Breast epithelium (tissue), 4 donors: ENCODE measurements at regions not wholly inside any gene's neighbourhood (a gene's known extent, or its start where the extent isn't known, plus 50 kb on each side); places are given as distances from the start of the nearest gene placed in this dataset.
A peak's percentile ranks its signal among the peaks of the same experiment; 100 is the strongest.

Experiments used
- DNase-seq, 2 donors: peaks; one replicate each; pipeline ENCODE4 v3.0.0-alpha.2; 2019; ENCODE audit warnings: low spot score in 2 of 2
- H3K27ac ChIP-seq, 2 donors: fragments of 200-600 bp; sonication (generic) in 1 of 2; one replicate each; pipeline ENCODE4 v1.5.1; 2016 to 2019; ENCODE audit warnings: mild to moderate bottlenecking in 1 of 2
- H3K27me3 ChIP-seq, 2 donors: fragments of 200-600 bp; sonication (generic) in 1 of 2; one replicate each; pipeline versions ENCODE4 v1.5.1 to v1.6.0; 2017 to 2019; ENCODE audit warnings: control low read depth in 1 of 2, mild to moderate bottlenecking in 1 of 2
- H3K36me3 ChIP-seq: fragments of 200-600 bp; one replicate; pipeline ENCODE4 v1.5.1; 2019
- H3K4me1 ChIP-seq, 2 donors: fragments of 200-600 bp; sonication (generic); one replicate each; pipeline ENCODE4 v1.5.1; 2016 to 2019; ENCODE audit warnings: control low read depth in 1 of 2
- H3K4me3 ChIP-seq, 3 donors: fragments of 200-600 bp; sonication (generic); 1 replicate in 2 of 3; 2 replicates in 1 of 3; pipeline ENCODE4 v1.5.1; 2016 to 2019; ENCODE audit warnings: mild to moderate bottlenecking in 3 of 3, moderate library complexity in 2 of 3
- H3K9me3 ChIP-seq, 2 donors: fragments of 200-600 bp; sonication (generic) in 1 of 2; one replicate each; pipeline ENCODE4 v1.5.1; 2016 to 2019; ENCODE audit warnings: control low read depth in 1 of 2
- POLR2A ChIP-seq: fragments of 450-650 bp; IDR thresholded peaks from one replicate; pipeline ENCODE4 v1.6.1; 2016; ENCODE audit warnings: antibody characterized with exemption, mild to moderate bottlenecking, moderate library complexity
- POLR2AphosphoS5 ChIP-seq, 3 donors: sonication (generic); formaldehyde crosslinking; IDR thresholded peaks; one replicate each; pipeline ENCODE4 v1.6.1; 2017; ENCODE audit warnings: antibody characterized with exemption in 3 of 3
- intact Hi-C: fragments of 100-400 bp; cut with DNase I; formaldehyde crosslinking; loops from one replicate; pipeline ENCODE4 v1.15.1; 2023; ENCODE audit warnings: low total_unique reads
- TF ChIP-seq, protein P1 (sequence below), 3 donors: fragments of 450-650 bp; IDR thresholded peaks; one replicate each; pipeline ENCODE4 v1.5.1; 2016 to 2017; ENCODE audit warnings: antibody characterized with exemption in 3 of 3, mild to moderate bottlenecking in 3 of 3, moderate library complexity in 3 of 3

GRCh38 chr1:68347415-68347814 is 102.3 kb downstream of the RPE65 start:
- no peak overlapping the region for H3K4me3 ChIP-seq
- no peaks in the 10 kb centered on the region for H3K36me3 ChIP-seq
- H3K4me1 ChIP-seq: no peaks in the 10 kb centered on the region
- H3K9me3 ChIP-seq: no peaks in the 10 kb centered on the region
- intact Hi-C loops: loop anchor here (5.0 kb wide), 1 partner anchor 230 kb away; no protein-coding TSS in a partner anchor
- H3K27me3 ChIP-seq: no peaks in the 10 kb centered on the region
- H3K27ac ChIP-seq: no peak overlapping the region
- no peak for DNase-seq
- TF ChIP-seq POLR2AphosphoS5 (IDR thresholded peaks at IDR 0.05) (no peak), POLR2A (no peak)
- TF ChIP-seq, protein P1, sequence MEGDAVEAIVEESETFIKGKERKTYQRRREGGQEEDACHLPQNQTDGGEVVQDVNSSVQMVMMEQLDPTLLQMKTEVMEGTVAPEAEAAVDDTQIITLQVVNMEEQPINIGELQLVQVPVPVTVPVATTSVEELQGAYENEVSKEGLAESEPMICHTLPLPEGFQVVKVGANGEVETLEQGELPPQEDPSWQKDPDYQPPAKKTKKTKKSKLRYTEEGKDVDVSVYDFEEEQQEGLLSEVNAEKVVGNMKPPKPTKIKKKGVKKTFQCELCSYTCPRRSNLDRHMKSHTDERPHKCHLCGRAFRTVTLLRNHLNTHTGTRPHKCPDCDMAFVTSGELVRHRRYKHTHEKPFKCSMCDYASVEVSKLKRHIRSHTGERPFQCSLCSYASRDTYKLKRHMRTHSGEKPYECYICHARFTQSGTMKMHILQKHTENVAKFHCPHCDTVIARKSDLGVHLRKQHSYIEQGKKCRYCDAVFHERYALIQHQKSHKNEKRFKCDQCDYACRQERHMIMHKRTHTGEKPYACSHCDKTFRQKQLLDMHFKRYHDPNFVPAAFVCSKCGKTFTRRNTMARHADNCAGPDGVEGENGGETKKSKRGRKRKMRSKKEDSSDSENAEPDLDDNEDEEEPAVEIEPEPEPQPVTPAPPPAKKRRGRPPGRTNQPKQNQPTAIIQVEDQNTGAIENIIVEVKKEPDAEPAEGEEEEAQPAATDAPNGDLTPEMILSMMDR (IDR thresholded peaks at IDR 0.05): no peak

GRCh38 chr1:68346188-68346808 is 103.5 kb downstream of the RPE65 start:
- DNase-seq: no peak
- TF ChIP-seq POLR2AphosphoS5 (IDR thresholded peaks at IDR 0.05): no peak
- TF ChIP-seq, protein P1 (IDR thresholded peaks at IDR 0.05): peak; percentile 33 to 61 (median 60)
- H3K4me1 ChIP-seq: no peaks in the 10 kb centered on the region
- H3K27ac ChIP-seq: no peak overlapping the region
- H3K36me3 ChIP-seq: no peaks in the 10 kb centered on the region
- intact Hi-C loops: loop anchor here (5.0 kb wide), 1 partner anchor 229 kb away; no protein-coding TSS in a partner anchor
- H3K4me3 ChIP-seq: no peak overlapping the region
- H3K9me3 ChIP-seq: no peaks in the 10 kb centered on the region
- no peaks in the 10 kb centered on the region for H3K27me3 ChIP-seq

DNA sequence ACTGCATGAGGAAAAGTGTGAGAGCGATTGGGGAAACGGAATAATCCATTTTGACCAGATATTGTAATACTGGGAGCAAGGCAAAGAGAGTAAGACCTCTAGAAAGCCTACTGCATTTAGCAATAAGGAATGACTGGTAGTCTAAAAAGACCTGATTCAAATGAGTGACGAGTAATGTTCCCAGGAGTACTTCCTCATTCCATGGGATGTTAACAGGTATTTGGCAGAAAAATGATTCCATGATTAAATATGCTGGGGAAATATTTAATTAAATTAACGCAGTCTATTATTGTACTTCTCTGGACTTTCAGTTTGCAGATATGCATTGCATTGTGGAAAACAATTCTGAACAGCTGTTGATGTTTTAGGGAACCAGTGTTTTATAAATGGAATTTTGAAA is 105.5 kb downstream of the RPE65 start:
- intact Hi-C loops: no loop called here
- H3K27me3 ChIP-seq: no peaks in the 10 kb centered on the region

GRCh38 chr1:68340951-68341350 is 108.6 kb upstream of the WLS start:
- Histone ChIP-seq H3K4me3 (no peak overlapping the region), H3K27ac (no peak overlapping the region), H3K27me3 (no peaks in the 10 kb centered on the region), H3K4me1 (no peaks in the 10 kb centered on the region), H3K9me3 (no peaks in the 10 kb centered on the region), H3K36me3 (no peaks in the 10 kb centered on the region)
- TF ChIP-seq, protein P1 (IDR thresholded peaks at IDR 0.05): no peak
- no peak for TF ChIP-seq POLR2AphosphoS5 (IDR thresholded peaks at IDR 0.05)
- TF ChIP-seq POLR2A: no peak
- intact Hi-C loops: no loop called here
- no peak for DNase-seq

More for the DNA sequence above, 105.5 kb downstream of the RPE65 start:
- Histone ChIP-seq H3K4me3 (no peak overlapping the region), H3K4me1 (no peaks in the 10 kb centered on the region), H3K27ac (peak overlapping the region in 1 of 2 donors; percentile 25), H3K36me3 (no peaks in the 10 kb centered on the region), H3K9me3 (no peaks in the 10 kb centered on the region)
- no peak for DNase-seq
- no peak for TF ChIP-seq POLR2AphosphoS5 (IDR thresholded peaks at IDR 0.05)
- no peak for TF ChIP-seq POLR2A
- TF ChIP-seq, protein P1 (IDR thresholded peaks at IDR 0.05): no peak

DNA sequence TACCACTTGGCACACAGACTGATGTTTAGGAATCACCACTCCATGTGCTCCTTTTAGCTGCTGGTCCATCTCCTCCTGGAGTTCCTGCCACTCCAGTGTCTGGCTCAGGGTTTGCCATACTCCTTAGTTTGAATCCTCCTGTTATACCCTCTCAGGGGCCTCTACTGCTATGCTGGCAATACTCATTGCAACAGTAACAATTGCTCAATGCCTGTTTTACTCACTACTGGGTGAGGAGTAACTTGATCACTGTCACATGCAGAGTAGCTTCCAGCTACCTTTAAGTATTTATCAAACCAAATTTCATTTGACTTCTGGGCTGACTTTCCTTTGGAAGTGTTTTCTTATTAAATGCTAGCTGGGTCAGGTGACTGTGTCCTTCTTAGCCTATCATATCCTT is 107.2 kb upstream of the WLS start:
- intact Hi-C loops: no loop called here
- Histone ChIP-seq H3K4me3 (no peak overlapping the region), H3K4me1 (no peaks in the 10 kb centered on the region), H3K27ac (no peak overlapping the region), H3K27me3 (no peaks in the 10 kb centered on the region), H3K9me3 (no peaks in the 10 kb centered on the region), H3K36me3 (no peaks in the 10 kb centered on the region)
- no peak for DNase-seq
- TF ChIP-seq POLR2A (no peak), POLR2AphosphoS5 (IDR thresholded peaks at IDR 0.05) (no peak)
- TF ChIP-seq, protein P1 (IDR thresholded peaks at IDR 0.05): no peak
